Fibroblast of lung (primary cell): ENCODE measurements at regions not wholly inside any gene's neighbourhood (a gene's known extent, or its start where the extent isn't known, plus 50 kb on each side); places are given as distances from the start of the nearest gene placed in this dataset.
A peak's percentile ranks its signal among the peaks of the same experiment; 100 is the strongest.

Source experiments
- DNase-seq, 2 donors: peaks; one replicate each; pipeline versions ENCODE4 v3.0.0 to v3.0.0-alpha.2; 2010; ENCODE audit warnings: low read depth in 2 of 2
- H2AFZ ChIP-seq: 2 replicates; pipeline ENCODE4 v1.5.1; 2012; ENCODE audit warnings: low read length, control low read depth, inconsistent platforms
- H3K27ac ChIP-seq: 2 replicates; pipeline ENCODE4 v1.5.1; 2011; ENCODE audit warnings: low read length, control low read depth; ENCODE audit not compliant: insufficient read depth
- H3K27me3 ChIP-seq: 2 replicates; pipeline ENCODE4 v1.5.1; 2011; ENCODE audit warnings: mild to moderate bottlenecking, low read length; ENCODE audit not compliant: control insufficient read depth, insufficient read depth
- H3K36me3 ChIP-seq: 2 replicates; pipeline ENCODE4 v1.5.1; 2011; ENCODE audit warnings: low read length; ENCODE audit not compliant: control insufficient read depth, insufficient read depth
- H3K4me1 ChIP-seq: 2 replicates; pipeline ENCODE4 v1.5.1; 2011; ENCODE audit warnings: low read length; ENCODE audit not compliant: control insufficient read depth, insufficient read depth; ENCODE audit errors: extremely low read depth
- H3K4me2 ChIP-seq: 2 replicates; pipeline ENCODE4 v1.5.1; 2011; ENCODE audit warnings: low read length, control low read depth; ENCODE audit not compliant: insufficient read depth; ENCODE audit errors: extremely low read depth
- H3K4me3 ChIP-seq, 4 experiments: fragments of 200-600 bp in 1 of 4; sonication (generic) in 1 of 4; replicated peaks in 1 of 4; 2 replicates each; pipeline ENCODE4 v1.5.1; 2011 to 2016; ENCODE audit warnings: low read length in 4 of 4, low read depth in 3 of 4, mild to moderate bottlenecking in 3 of 4, control low read depth in 2 of 4, inconsistent platforms in 1 of 4, mixed read lengths in 1 of 4; ENCODE audit not compliant: insufficient read depth in 1 of 4; ENCODE audit errors: control extremely low read depth in 1 of 4
- H3K79me2 ChIP-seq: 2 replicates; pipeline ENCODE4 v1.5.1; 2012; ENCODE audit warnings: mild to moderate bottlenecking, low read length, inconsistent platforms; ENCODE audit not compliant: control insufficient read depth, insufficient read depth
- H3K9ac ChIP-seq: 2 replicates; pipeline ENCODE4 v1.5.1; 2011; ENCODE audit warnings: mild to moderate bottlenecking, low read length, control low read depth; ENCODE audit not compliant: insufficient read depth
- H3K9me3 ChIP-seq: 2 replicates; pipeline ENCODE4 v1.5.1; 2012; ENCODE audit warnings: low read depth, low read length; ENCODE audit not compliant: control insufficient read depth, insufficient read depth
- H4K20me1 ChIP-seq: 2 replicates; pipeline ENCODE4 v1.5.1; 2011; ENCODE audit warnings: low read length; ENCODE audit not compliant: control insufficient read depth, insufficient read depth; ENCODE audit errors: extremely low read depth
- EZH2 ChIP-seq: IDR thresholded peaks from 2 replicates; pipeline ENCODE4 v1.5.1; 2012; ENCODE audit warnings: low read length, control low read depth, mild to moderate bottlenecking; ENCODE audit errors: missing control alignments
- TF ChIP-seq, protein P1 (sequence below), 2 donors: IDR thresholded peaks in 1 of 2; conservative IDR thresholded peaks in 1 of 2; 1 replicate in 1 of 2; 2 replicates in 1 of 2; pipeline ENCODE4 v1.5.1; 2011 to 2012; ENCODE audit warnings: low read length in 2 of 2, control low read depth in 1 of 2, inconsistent platforms in 1 of 2, low read depth in 1 of 2, mild to moderate bottlenecking in 1 of 2

DNA sequence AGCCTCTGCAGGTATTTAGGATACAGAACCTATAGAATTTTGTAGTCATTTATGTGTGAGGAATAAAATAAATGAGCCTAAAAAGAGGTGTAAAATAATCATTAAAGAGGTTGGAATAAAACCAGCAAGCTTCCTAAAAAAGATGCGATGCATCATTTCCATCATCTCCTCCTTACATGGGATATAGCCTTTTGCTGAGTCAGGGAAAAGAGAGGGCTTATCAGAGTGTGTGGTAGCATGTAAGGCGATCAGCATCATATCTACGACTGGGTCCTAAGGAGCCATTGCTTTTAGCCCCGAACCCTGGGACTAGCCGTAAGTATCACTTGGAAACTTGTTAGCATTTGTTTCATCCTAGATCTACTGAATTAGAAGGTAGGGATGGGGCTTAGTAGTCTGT, 94.9 kb downstream of the DTWD1 start:
- no peak overlapping the region for H3K4me3 ChIP-seq
- no peak overlapping the region for H3K9ac ChIP-seq
- no peak for TF ChIP-seq EZH2
- no peaks in the 10 kb centered on the region for H3K36me3 ChIP-seq
- H4K20me1 ChIP-seq: no peaks in the 10 kb centered on the region
- no peaks in the 10 kb centered on the region for H3K27me3 ChIP-seq
- H3K9me3 ChIP-seq: no peaks in the 10 kb centered on the region
- no peaks in the 10 kb centered on the region for H3K4me1 ChIP-seq
- no peak for DNase-seq
- no peak overlapping the region for H3K4me2 ChIP-seq
- H3K79me2 ChIP-seq: no peaks in the 10 kb centered on the region
- no peak overlapping the region for H3K27ac ChIP-seq
- H2AFZ ChIP-seq: no peak overlapping the region

GRCh38 chr15:49718234-49718633, 97.4 kb downstream of the DTWD1 start:
- H2AFZ ChIP-seq: no peak overlapping the region
- TF ChIP-seq EZH2: no peak
- TF ChIP-seq, protein P1, sequence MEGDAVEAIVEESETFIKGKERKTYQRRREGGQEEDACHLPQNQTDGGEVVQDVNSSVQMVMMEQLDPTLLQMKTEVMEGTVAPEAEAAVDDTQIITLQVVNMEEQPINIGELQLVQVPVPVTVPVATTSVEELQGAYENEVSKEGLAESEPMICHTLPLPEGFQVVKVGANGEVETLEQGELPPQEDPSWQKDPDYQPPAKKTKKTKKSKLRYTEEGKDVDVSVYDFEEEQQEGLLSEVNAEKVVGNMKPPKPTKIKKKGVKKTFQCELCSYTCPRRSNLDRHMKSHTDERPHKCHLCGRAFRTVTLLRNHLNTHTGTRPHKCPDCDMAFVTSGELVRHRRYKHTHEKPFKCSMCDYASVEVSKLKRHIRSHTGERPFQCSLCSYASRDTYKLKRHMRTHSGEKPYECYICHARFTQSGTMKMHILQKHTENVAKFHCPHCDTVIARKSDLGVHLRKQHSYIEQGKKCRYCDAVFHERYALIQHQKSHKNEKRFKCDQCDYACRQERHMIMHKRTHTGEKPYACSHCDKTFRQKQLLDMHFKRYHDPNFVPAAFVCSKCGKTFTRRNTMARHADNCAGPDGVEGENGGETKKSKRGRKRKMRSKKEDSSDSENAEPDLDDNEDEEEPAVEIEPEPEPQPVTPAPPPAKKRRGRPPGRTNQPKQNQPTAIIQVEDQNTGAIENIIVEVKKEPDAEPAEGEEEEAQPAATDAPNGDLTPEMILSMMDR (conservative IDR thresholded peaks at IDR 0.05 in 1 of 2, IDR thresholded peaks at IDR 0.05 in 1 of 2; ENCODE audit: low read depth in 1 of 2, low read length in 2 of 2): no peak
- no peaks in the 10 kb centered on the region for H3K9me3 ChIP-seq
- H3K4me2 ChIP-seq: no peak overlapping the region
- no peak overlapping the region for H3K9ac ChIP-seq
- no peaks in the 10 kb centered on the region for H3K36me3 ChIP-seq
- H3K79me2 ChIP-seq: no peaks in the 10 kb centered on the region
- no peaks in the 10 kb centered on the region for H4K20me1 ChIP-seq
- H3K27ac ChIP-seq: no peak overlapping the region
- no peak overlapping the region for H3K4me3 ChIP-seq
- DNase-seq: peak in 1 of 2 donors; percentile 83
- no peaks in the 10 kb centered on the region for H3K27me3 ChIP-seq
- H3K4me1 ChIP-seq: no peaks in the 10 kb centered on the region

DNA sequence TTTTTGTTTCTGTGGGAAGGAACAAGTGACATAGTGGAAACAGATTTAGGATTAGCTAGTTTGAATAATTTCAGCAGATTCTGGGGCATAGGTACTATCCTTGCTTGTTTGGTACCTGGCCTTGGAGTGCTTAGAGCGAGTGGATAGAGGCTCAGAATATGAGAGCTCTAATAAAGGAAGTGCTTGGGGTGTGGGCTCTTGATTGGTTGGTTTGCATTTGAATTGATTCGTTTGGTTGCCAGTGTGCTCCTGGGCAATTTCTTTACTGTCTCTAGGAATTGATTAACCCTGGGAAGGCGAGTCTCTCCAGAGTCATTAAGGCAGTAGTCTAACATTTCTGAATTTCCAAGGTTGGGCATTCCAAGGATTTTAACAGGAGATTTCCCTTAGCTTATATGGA, 98.0 kb downstream of the DTWD1 start:
- H3K79me2 ChIP-seq: no peaks in the 10 kb centered on the region
- H4K20me1 ChIP-seq: no peaks in the 10 kb centered on the region
- no peak for TF ChIP-seq EZH2
- no peak overlapping the region for H2AFZ ChIP-seq
- no peak overlapping the region for H3K27ac ChIP-seq
- no peak for DNase-seq
- H3K36me3 ChIP-seq: no peaks in the 10 kb centered on the region
- H3K4me1 ChIP-seq: no peaks in the 10 kb centered on the region
- H3K4me3 ChIP-seq: no peak overlapping the region
- no peaks in the 10 kb centered on the region for H3K9me3 ChIP-seq
- H3K4me2 ChIP-seq: no peak overlapping the region
- H3K27me3 ChIP-seq: no peaks in the 10 kb centered on the region
- H3K9ac ChIP-seq: no peak overlapping the region

DNA sequence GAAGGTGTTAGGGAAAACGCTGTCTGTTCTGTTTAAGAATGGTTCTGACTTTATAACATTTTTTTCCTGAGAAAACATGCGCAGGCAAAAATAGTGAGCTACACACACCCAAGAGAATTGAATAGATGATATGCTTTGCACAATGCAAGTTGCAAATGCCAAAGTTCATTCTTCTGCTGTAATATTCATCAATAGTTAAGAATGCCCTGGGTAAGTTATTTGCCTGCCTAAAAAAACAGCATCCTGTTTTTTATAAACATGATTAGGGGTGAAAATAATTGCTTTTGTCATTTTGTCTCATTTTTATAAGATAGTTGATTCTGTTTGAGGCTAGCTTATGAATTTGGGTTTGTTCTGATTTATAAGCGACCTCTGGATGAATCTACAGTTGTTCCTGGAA, 99.4 kb downstream of the DTWD1 start:
- Histone ChIP-seq H3K4me1 (no peaks in the 10 kb centered on the region), H3K79me2 (no peaks in the 10 kb centered on the region), H3K27ac (no peak overlapping the region), H2AFZ (no peak overlapping the region), H3K9ac (no peak overlapping the region), H4K20me1 (no peaks in the 10 kb centered on the region), H3K4me2 (no peak overlapping the region), H3K36me3 (no peaks in the 10 kb centered on the region), H3K27me3 (no peaks in the 10 kb centered on the region), H3K4me3 (no peak overlapping the region), H3K9me3 (no peaks in the 10 kb centered on the region)
- TF ChIP-seq EZH2: no peak
- TF ChIP-seq, protein P1 (conservative IDR thresholded peaks at IDR 0.05 in 1 of 2, IDR thresholded peaks at IDR 0.05 in 1 of 2; ENCODE audit: low read depth in 1 of 2, low read length in 2 of 2): no peak
- DNase-seq: no peak
